Fibroblast of the aortic adventitia (primary cell): ENCODE measurements at regions not wholly inside any gene's neighbourhood (a gene's known extent, or its start where the extent isn't known, plus 50 kb on each side); places are given as distances from the start of the nearest gene placed in this dataset.
A peak's percentile ranks its signal among the peaks of the same experiment; 100 is the strongest.

Source experiments
- DNase-seq: peaks from one replicate; pipeline ENCODE4 v3.0.0-alpha.2; 2010; ENCODE audit warnings: low read depth
- H3K4me3 ChIP-seq: 2 replicates; pipeline ENCODE4 v1.5.1; 2011; ENCODE audit warnings: low read depth, mild to moderate bottlenecking, control low read depth, low read length, moderate library complexity
- TF ChIP-seq, protein P1 (sequence below): IDR thresholded peaks from 2 replicates; pipeline ENCODE4 v1.5.1; 2011; ENCODE audit warnings: mild to moderate bottlenecking, low read length, control low read depth, inconsistent platforms; ENCODE audit not compliant: insufficient read depth

DNA sequence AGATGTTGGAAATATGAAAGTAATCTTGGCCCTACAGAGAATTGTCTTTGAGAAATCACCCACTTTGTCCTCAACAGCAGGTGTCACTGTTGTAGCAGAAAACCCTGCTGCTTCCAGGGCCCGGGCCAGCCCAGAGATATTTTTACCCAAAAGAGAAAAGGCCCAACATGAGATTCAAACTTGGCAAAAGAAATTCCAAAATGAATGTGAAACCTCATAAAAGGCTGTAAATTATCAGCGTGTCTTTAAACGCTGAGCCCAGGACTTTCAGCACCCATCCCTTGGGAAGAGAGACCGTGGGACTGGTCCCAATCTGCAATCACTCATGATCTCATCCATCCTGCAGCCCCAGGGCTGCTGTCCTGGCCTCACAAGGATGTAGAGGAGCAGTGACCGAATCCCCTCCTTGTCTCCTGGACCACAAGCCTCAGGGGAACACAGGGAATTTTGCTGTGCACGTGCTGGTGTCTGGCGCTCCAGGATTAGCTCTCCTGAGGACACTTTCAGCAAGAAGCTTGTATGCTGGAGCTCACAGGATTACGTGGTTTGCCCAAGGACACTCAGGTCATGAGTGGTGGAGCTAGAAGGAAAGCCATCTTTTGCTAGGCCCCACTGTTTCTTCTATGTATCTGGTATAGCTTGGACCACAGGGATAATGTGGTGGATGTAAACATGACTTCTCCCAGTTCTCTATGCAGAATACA lies 202.1 kb downstream of the RNF144A start:
- TF ChIP-seq, protein P1, sequence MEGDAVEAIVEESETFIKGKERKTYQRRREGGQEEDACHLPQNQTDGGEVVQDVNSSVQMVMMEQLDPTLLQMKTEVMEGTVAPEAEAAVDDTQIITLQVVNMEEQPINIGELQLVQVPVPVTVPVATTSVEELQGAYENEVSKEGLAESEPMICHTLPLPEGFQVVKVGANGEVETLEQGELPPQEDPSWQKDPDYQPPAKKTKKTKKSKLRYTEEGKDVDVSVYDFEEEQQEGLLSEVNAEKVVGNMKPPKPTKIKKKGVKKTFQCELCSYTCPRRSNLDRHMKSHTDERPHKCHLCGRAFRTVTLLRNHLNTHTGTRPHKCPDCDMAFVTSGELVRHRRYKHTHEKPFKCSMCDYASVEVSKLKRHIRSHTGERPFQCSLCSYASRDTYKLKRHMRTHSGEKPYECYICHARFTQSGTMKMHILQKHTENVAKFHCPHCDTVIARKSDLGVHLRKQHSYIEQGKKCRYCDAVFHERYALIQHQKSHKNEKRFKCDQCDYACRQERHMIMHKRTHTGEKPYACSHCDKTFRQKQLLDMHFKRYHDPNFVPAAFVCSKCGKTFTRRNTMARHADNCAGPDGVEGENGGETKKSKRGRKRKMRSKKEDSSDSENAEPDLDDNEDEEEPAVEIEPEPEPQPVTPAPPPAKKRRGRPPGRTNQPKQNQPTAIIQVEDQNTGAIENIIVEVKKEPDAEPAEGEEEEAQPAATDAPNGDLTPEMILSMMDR = peak; percentile 40
- peak; percentile 36 for DNase-seq
- no peak overlapping the region for H3K4me3 ChIP-seq

GRCh38 chr2:7121851-7122250 lies 204.6 kb downstream of the RNF144A start:
- TF ChIP-seq, protein P1 = no peak

GRCh38 chr2:7127156-7127555 lies 209.9 kb downstream of the RNF144A start:
- no peak overlapping the region for H3K4me3 ChIP-seq
- DNase-seq = no peak
- TF ChIP-seq, protein P1 = no peak

More at GRCh38 chr2:7121851-7122250, 204.6 kb downstream of the RNF144A start:
- no peak overlapping the region for H3K4me3 ChIP-seq
- no peak for DNase-seq

GRCh38 chr2:7127687-7128086 lies 210.5 kb downstream of the RNF144A start:
- TF ChIP-seq, protein P1 = no peak
- DNase-seq = no peak
- no peak overlapping the region for H3K4me3 ChIP-seq

GRCh38 chr2:7131261-7131660 lies 214.0 kb downstream of the RNF144A start:
- no peak for DNase-seq
- H3K4me3 ChIP-seq = no peak overlapping the region
- TF ChIP-seq, protein P1 = no peak

DNA sequence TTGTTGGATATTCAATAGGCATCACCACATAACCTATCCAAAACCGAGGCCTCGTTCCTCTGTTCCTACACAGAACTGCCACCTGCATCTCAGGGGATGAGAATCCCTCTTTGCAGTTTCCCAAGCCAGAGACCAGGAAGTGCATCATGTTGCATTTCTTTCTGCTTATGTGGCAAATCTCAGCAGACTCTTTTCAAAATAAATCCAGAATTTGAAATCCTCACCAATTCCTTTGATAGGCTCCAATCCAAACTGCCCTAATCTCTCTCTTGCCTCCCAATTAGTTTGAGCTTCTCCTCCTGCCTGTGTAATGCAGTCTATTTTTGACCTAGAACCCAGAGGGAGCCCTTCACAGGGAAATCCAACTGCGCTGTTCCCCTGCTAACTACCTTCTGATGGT lies 215.5 kb downstream of the RNF144A start:
- H3K4me3 ChIP-seq = no peak overlapping the region
- no peak for DNase-seq
- TF ChIP-seq, protein P1 = no peak

GRCh38 chr2:7133521-7133920 lies 216.3 kb downstream of the RNF144A start:
- H3K4me3 ChIP-seq = no peak overlapping the region
- DNase-seq = no peak
- TF ChIP-seq, protein P1 = peak; percentile 3
